ENCODE measurements at regions not wholly inside any gene's neighbourhood (a gene's known extent, or its start where the extent isn't known, plus 50 kb on each side); places are given as distances from the start of the nearest gene placed in this dataset.
"Not testable (repeated sequence)": the region's sequence is repeated elsewhere in the genome, so short reads cannot be mapped to it uniquely, and the experiment has no call there.

GRCh38 chr5:56656846-56657726 lies 158.3 kb upstream of the MAP3K1 start:
- DNase-seq, result no peak

DNA sequence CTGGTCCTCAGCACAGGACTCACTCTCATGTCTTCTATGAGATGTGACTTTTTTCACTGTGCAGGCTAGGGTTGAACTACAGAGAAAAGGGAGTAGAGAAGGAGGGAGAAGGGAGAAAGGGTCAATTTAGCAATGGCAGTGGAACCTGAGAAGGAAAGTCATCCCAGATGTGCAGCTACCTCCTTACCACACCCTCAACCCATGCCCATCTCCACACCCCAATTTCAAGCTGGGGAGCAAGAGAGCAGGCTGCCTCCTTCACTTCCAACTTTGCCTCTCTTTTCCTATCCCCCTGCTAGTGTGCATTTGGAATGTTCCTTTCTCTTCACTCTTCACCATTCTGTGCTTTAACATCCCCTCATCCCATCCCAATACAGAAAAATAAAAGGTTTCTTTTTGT lies 163.5 kb upstream of the MAP3K1 start:
- DNase-seq, result no peak

DNA sequence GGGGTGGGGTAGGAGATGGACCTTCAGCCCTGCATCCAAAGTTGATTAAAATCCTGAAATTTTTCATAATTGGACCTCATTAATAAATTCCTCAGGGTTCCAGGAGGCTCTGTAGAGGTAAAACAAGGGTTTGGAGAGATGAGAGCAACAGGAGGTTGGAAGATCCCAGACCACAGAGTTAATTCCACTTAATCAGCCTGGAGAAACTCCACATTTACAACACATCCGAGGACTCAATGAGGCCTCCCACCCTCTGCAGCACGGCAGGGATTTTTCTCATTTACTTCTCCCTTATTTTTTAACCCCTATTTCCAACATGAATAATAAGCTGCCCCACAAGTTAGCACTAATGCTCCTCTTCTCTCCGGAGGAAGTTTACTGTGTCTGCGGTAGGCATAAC lies 165.0 kb upstream of the MAP3K1 start:
- no peak for DNase-seq

DNA sequence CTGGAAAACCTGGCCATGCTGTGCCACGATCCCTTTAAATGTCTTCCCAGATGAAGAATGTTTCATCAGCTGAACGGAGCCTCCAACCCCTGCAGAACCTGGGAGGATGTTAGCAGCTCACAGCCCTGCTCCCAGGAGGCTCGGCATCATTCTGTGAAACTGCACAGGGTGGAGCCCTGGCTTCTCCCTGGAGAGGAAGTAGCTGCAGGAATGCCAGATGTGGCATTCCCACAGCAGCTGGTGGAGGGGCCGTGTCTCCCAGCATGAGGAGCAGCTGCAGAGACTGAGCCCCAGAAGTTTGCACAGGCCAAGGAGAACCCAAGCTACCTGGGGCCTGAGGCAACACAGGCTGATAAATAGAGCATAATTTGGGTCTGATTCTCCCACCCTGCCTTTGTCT lies 165.8 kb upstream of the MAP3K1 start:
- DNase-seq, result no peak

DNA sequence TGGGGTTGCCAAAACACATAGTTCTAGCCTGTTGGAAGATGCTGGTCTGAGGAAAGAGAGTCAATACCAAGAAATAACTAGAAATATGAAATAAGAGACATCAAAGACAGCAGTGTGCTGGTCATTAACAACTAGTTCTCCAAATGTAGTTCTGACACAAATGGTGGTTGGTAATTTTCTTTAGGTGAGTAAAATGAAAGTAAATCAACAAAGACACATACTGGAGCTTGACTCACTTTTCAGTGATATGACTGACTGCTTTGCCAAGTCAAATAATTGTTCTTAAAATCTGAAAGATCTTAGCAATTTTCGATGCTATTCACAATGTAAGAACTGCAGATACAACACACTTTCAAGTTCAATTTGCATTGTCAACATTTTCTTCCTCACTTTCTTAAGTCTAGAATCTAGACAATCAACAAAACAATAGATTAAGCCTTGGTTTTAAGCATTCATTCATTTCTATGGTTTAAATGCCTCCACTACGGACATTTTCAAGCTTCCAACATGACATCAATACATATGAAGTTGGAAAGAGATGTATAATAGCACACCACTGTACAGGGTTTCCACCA lies 166.8 kb upstream of the MAP3K1 start:
- DNase-seq, result peak; percentile 32

DNA sequence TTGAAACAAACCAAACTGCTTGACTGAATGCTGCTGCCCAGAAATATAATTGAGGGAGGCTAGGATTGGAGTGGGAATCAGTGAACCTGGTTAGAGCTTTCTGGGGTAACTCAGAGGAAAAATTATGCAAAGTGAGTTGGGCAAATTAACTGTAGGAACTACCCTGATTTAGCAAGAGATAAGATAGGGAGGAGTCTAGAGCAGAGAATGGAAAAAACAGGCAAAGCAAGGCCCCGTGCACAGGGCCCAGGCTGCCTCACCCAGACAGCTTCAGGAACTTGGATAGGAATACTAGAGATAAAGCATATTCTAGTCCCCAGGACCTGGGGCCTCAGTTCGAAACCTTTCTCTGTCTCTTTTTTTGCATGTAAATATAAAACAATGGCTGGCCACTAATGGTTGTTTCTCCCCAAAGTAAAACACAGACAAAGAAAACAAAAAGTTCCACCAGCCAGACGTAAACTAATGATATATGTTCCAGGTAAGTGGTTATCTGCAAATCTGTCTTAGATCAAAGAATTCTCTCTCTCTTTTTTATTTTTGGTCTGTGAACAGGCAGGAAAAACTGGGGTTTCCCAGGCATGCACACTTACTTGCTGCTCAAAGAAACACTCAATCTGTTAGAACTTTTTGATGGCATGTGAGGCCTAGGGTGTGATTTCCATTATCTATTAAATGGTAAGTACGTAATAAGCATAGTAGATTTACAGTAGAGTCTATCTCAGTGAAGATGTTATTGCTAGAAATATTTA lies 168.1 kb upstream of the MAP3K1 start:
- peak; percentile 77 for DNase-seq

- DNase-seq, result no peak
Observed at GRCh38 chr5:56641635-56642260, 173.6 kb upstream of the MAP3K1 start.

DNA sequence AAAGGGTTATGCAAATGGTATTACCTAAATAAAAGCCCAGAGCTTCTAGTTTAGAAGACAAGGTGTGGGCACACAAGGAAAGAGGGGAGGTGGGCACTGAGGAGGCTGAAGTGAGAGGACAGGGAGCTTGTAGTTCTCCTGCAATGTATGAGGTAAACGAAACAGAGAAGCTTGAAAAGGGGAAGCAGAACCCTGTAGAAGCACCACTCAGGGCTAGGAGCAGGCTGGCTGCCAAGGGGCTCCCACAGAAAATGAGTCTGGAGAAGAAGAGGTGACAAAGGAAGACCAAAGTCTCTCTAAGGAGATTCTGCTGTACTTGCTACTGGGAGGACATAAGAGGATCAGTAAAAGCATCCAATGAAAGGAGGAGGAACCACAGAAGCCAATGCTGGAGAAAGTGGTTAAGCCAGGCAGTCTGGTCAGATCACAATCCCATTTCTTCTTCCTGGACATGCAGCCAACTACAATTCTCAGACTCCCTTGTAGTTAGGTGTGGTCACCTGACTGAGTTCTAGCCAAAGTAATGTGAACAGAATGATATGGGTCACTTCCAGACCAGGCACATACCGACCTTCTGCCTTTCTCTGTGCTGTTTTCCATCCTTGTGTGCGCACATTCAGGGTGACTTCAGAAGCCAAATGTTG lies 174.5 kb upstream of the MAP3K1 start:
- DNase-seq, result no peak

DNA sequence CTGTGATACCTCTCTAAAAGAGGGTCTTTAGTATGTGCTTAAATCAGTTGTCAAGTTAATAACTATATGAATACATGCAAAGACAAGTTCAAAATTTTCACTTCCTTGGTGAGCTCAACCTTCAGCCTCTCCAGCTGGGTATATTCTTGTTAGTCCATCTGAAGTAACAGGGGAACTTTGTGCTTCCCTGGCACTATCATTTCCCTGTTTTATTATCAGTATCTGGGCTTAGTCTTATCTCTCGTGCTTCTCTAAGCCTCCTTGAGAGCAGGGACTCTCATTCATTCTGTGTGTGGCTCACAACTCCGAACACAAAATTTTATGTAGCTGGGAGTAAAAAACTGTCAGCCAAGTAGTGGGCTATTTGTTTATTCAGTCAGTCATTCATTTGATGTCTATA lies 175.9 kb upstream of the MAP3K1 start:
- no peak for DNase-seq

DNA sequence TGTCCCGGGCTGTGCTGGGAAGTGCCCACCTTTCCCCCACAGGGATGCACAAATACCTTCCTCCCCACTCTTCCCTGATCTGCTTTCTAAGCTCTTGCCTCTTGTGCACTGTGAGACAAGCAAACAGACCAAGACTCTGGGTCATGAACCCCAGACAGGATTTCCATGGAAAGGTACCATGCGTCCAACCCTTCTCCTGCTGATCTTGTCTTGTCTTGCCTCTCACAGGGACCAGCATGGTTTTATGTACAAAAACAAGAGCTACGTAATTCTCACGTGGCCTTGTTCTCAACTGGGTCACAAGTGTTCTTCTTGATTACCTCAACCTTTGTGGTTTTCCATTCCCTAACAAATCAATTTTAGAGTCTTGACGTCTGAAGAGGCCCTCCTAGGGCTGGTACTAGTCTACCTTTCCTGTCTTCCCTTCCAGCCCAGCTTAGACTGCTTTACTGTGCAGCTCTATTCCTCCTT lies 176.5 kb upstream of the MAP3K1 start:
- peak; percentile 90 for DNase-seq

GRCh38 chr5:56638061-56638621 lies 177.2 kb upstream of the MAP3K1 start:
- no peak for DNase-seq

GRCh38 chr5:56637321-56637920 lies 177.9 kb upstream of the MAP3K1 start:
- no peak for DNase-seq

DNA sequence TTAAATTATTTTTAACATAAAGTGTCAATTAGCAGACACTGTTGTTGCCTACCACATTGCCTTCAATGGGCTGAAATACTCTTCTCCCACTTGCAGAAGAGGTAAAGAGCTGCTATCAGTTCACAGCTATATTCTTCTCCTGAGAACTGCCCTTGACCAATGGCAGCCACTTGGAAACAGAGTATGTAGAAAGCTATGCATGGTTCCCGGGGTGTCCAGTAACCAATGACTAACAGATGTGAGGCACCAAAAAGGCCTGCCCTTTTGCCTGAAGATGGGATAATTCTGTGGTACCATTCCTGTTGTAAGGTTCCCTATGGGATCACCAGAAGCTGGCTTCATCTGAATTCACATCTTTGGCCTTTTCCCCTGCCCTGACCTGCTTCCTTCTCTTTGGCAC lies 181.4 kb upstream of the MAP3K1 start:
- no peak for DNase-seq

GRCh38 chr5:56632939-56633338 lies 182.4 kb upstream of the MAP3K1 start:
- no peak for DNase-seq

DNA sequence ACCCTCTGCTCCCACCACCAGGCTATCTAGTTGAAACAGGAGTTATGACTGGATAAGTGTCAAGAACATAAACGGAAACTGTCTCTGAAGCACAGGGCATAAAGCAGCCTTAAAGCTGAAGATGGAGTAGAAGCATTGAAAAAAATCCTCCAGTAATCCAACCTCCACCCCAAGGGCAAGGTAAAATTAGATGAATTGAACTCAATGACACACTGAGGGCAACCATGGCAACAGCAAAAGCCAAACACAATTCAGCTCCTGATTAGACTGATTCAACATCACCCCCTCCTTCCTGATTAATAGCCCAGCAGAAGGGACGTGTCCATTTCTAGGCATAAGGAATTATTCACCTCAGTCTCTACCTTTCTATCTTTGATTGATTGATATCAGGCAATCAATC lies 183.2 kb upstream of the MAP3K1 start:
- peak; percentile 56 for DNase-seq

- DNase-seq, result no peak
Observed at GRCh38 chr5:56631719-56632118, 183.6 kb upstream of the MAP3K1 start.

- not testable (repeated sequence) for DNase-seq
Observed at GRCh38 chr5:56628616-56629015, 186.7 kb upstream of the MAP3K1 start.

DNA sequence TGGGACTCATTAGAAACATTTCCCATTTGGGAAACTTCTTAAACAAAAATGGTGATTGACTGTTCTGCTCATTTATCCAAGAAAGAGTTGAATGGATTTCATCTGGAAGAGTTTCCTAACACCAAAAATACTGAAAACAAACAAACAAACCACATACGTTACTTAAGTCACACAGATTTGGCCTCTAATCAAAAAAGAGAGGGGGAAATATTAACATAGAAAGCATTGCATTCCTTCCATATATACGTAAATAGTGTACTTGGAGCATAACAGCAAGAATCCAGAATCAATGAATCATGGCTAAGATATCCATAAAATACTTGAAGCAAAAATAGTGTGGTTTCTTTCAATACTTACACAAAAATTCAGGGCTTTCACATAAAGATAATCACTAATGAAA lies 189.8 kb upstream of the MAP3K1 start:
- DNase-seq, result no peak

- no peak for DNase-seq
Observed at GRCh38 chr5:56624751-56625150, 190.6 kb upstream of the MAP3K1 start.

- no peak for DNase-seq
Observed at GRCh38 chr5:56622141-56622540, 193.2 kb upstream of the MAP3K1 start.

DNA sequence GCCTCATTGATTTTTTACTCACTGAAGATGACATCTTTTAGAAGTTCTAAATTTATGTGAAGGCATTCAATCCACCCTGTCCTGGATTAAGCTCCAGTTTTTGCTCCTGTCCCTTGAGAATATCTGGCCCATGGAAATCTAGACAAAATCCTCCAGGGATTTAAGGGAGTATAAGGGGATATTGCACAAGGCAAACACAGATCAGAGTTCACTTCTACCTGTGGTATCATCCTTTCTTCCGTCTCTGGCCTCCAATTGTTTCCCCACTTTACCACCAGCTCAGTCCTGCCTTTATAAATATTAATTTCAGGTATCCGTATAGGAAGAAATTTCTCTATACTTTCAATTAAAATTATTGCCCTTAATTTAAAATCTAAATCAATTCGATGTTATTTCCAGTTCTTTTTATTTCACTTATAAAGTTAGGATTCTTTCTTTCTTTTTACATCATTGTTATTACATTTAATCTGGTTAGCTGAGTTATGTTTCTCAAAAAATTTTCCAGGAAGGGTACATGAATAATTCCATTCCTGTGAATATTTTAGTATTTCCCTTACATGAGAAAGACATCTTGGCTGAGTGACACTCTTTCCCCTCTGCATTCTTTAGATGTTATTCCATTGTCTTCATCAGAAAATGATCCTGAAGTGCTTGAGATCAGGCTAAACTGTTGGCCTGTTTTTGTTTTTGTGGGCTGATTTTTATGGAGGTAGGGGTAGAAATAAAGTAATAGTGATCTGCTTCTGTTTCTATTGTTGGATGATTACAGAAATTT lies 194.3 kb upstream of the MAP3K1 start:
- no peak for DNase-seq
